ENCODE measurements at regions not wholly inside any gene's neighbourhood (a gene's known extent, or its start where the extent isn't known, plus 50 kb on each side); places are given as distances from the start of the nearest gene placed in this dataset.
"Not testable (repeated sequence)": the region's sequence is repeated elsewhere in the genome, so short reads cannot be mapped to it uniquely, and the experiment has no call there.

GRCh38 chr3:105979961-105980360, 111.1 kb upstream of the CBLB start:
- no peak for DNase-seq (ENCODE audit: low read depth in 2 of 2)

- DNase-seq (ENCODE audit: low read depth in 2 of 2) = no peak
These were observed 113.4 kb upstream of the CBLB start for GRCh38 chr3:105982207-105982606.

GRCh38 chr3:105984837-105985236, 116.0 kb upstream of the CBLB start:
- no peak for DNase-seq (ENCODE audit: low read depth in 2 of 2)

GRCh38 chr3:105986343-105986742, 117.5 kb upstream of the CBLB start:
- DNase-seq (ENCODE audit: low read depth in 2 of 2) = not testable (repeated sequence)

GRCh38 chr3:105987809-105988208, 119.0 kb upstream of the CBLB start:
- no peak for DNase-seq (ENCODE audit: low read depth in 2 of 2)

GRCh38 chr3:105988540-105989212, 119.9 kb upstream of the CBLB start:
- no peak for DNase-seq (ENCODE audit: low read depth in 2 of 2)

- DNase-seq (ENCODE audit: low read depth in 2 of 2) = no peak
These were observed 128.0 kb upstream of the CBLB start for GRCh38 chr3:105996781-105997180.

- no peak for DNase-seq (ENCODE audit: low read depth in 2 of 2)
These were observed 128.6 kb upstream of the CBLB start for GRCh38 chr3:105997466-105997799.

- no peak for DNase-seq (ENCODE audit: low read depth in 2 of 2)
These were observed 129.2 kb upstream of the CBLB start for GRCh38 chr3:105997800-105998526.

- DNase-seq (ENCODE audit: low read depth in 2 of 2) = no peak
These were observed 131.0 kb upstream of the CBLB start for GRCh38 chr3:105999856-106000255.

GRCh38 chr3:106001923-106002322, 133.1 kb upstream of the CBLB start:
- no peak for DNase-seq (ENCODE audit: low read depth in 2 of 2)

- DNase-seq (ENCODE audit: low read depth in 2 of 2) = no peak
These were observed 135.4 kb upstream of the CBLB start for GRCh38 chr3:106004137-106004681.

GRCh38 chr3:106004826-106005225, 136.0 kb upstream of the CBLB start:
- no peak for DNase-seq (ENCODE audit: low read depth in 2 of 2)

- DNase-seq (ENCODE audit: low read depth in 2 of 2) = no peak
These were observed 137.2 kb upstream of the CBLB start for GRCh38 chr3:106006001-106006400.

GRCh38 chr3:106006571-106006970, 137.8 kb upstream of the CBLB start:
- DNase-seq (ENCODE audit: low read depth in 2 of 2) = no peak

GRCh38 chr3:106007512-106007911, 138.7 kb upstream of the CBLB start:
- DNase-seq (ENCODE audit: low read depth in 2 of 2) = peak in 1 of 2 donors; percentile 5

GRCh38 chr3:106008766-106009165, 140.0 kb upstream of the CBLB start:
- no peak for DNase-seq (ENCODE audit: low read depth in 2 of 2)

GRCh38 chr3:106010829-106011228, 142.0 kb upstream of the CBLB start:
- DNase-seq (ENCODE audit: low read depth in 2 of 2) = no peak

- DNase-seq (ENCODE audit: low read depth in 2 of 2) = no peak
These were observed 145.2 kb upstream of the CBLB start for GRCh38 chr3:106013971-106014370.

GRCh38 chr3:106014518-106014917, 145.7 kb upstream of the CBLB start:
- DNase-seq (ENCODE audit: low read depth in 2 of 2) = no peak

GRCh38 chr3:106014971-106015370, 146.2 kb upstream of the CBLB start:
- no peak for DNase-seq (ENCODE audit: low read depth in 2 of 2)

GRCh38 chr3:106018102-106018501, 149.3 kb upstream of the CBLB start:
- DNase-seq (ENCODE audit: low read depth in 2 of 2) = no peak

GRCh38 chr3:106018929-106019550, 150.2 kb upstream of the CBLB start:
- DNase-seq (ENCODE audit: low read depth in 2 of 2) = no peak
